GM19351 (cell line): ENCODE measurements at regions not wholly inside any gene's neighbourhood (a gene's known extent, or its start where the extent isn't known, plus 50 kb on each side); places are given as distances from the start of the nearest gene placed in this dataset.
"Not testable (repeated sequence)": the region's sequence is repeated elsewhere in the genome, so short reads cannot be mapped to it uniquely, and the experiment has no call there.

Experiments used
- ATAC-seq: cut with Tn5 transposase; IDR thresholded peaks from one replicate; pipeline ENCODE4 v1.9.1; 2021; ENCODE audit warnings: mild to moderate bottlenecking, moderate library complexity; ENCODE audit not compliant: unreplicated experiment

DNA sequence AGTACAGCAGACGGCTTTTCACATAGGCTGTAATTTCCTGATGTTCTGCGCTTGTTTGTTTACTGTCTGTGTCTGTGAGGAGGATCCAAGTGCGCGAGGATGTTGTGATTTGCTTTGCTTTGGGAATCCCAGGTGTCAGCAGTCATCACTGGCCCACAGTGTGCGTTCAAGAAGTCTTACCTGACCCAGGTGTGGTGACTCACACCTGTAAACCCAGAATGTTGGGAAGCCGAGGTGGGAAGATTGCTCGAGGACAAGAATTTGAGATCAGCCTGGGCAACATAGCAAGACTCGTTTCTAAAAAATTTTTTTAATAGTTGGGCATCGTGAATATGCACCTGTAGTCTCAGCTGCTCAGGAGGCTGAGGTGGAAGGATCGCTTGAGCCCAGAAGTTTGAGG is 110.7 kb downstream of the CRLF3 start:
- ATAC-seq = not testable (repeated sequence)

DNA sequence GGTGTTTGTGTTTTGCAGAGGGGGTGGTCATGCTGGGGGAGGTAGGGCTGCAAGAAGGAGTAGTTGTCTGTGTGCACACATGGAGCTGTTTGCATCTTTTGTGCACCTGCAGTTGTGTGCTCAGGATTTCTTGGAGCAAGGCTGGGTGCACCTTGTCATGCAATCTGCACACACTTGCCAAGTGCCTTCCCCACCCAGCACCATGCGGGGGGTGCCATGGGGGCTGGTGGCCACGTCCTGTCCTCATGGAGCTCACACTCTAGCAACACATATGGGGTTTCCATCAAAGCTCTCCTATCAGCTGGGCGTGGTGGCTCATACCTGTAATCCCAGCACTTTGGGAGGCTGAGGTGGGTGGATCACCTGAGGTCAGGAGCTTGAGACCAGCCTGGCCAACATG is 111.6 kb downstream of the CRLF3 start:
- ATAC-seq = not testable (repeated sequence)

DNA sequence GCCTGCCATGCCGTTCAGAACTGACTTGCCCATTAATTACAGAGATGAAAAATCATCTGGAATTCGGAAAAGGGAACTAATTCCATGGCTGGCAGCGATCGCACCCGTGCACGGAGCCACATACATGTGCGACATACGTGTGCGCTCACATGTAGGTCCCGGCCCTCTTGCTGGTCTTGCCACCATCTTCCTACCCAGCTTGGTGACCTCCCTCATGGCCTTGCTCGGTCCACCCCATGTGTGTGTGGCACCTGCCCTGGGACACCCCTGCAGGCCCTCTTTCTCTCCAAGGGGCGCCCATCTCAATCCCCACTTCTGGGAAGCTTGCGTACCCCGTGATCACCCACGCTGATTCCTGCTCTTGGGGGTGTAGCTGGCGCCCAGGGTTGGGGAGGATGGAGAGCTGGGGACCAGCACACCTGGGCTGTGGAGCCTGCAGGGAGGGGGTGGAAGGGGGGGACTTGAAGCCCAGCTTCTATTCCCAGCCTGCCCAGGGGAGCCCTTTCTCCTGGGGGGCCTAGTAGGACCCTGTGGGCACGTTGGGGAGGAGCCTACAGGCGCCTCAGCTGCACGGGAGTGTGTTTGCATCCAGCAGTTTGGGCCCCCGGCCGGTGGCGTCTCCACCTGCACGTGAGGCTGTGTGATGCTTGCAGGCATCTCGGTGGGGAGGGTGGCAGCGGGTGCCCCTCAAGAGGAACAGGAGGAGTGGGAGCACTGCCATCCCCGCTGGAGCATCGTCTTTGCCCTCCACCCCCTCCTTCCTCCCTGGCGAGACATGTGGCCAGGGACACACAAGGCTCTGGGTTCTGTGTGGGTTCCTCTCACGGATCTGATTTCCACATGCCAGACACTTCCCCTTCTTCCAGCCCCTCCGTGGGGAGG is 112.6 kb downstream of the CRLF3 start:
- not testable (repeated sequence) for ATAC-seq

DNA sequence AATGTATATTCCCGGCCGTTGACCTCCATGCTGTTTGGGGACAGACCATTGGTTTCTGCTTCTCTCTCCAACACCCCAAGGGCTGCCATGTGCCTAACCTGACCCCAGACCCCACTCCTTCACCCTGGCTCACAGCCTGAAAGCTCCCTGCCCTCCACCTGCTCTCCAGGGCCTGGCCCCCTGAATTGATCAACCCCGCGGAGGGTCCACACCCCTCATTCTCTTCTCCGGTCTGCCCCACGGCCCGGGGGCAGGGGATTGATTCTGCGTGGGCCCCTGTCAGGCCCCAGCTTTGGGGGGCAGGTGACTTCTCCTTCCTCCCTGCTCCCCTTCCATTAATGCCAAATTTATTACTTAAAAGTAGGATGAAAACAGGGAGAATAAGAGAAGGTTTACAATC is 113.3 kb downstream of the CRLF3 start:
- ATAC-seq = not testable (repeated sequence)

DNA sequence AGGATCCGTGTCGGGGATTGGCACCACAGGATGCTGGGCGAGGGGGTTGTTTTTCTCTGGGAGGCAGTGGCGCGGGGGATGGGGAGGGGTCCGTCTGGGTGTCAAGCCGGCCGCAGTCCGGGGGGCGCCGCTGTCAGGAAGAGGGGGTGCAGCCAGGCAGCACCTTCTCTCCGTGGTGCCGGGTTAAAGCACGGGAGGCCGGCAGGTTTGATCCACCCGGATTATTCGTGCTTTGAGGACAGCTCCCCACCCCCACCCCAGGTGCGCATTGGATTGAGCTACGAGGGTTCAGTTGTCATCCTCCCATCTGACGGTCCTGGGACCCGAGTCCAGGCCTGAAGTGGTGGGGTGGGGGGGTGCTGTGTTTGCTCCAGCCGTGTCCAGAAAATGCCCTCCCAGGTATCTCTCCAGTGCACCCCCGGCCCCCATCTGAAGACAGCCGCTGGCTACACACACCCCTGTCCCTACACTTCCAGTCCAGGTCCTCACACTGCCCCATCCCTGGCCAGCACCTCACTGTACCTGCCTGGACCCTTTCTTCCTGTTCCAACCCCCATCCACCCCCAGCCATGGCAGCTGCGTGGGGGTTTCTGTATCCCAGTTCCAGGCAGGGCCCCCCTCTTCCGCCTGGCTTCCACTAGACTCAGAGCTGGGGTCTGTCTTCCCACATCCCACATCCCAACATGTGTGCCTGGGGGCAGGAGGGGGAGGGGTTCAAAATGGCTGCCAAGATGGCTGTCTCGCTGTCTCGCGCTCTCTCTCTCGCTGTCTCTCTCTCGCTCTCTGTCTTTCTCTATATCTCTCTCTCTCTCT is 114.0 kb downstream of the CRLF3 start:
- ATAC-seq = not testable (repeated sequence)

DNA sequence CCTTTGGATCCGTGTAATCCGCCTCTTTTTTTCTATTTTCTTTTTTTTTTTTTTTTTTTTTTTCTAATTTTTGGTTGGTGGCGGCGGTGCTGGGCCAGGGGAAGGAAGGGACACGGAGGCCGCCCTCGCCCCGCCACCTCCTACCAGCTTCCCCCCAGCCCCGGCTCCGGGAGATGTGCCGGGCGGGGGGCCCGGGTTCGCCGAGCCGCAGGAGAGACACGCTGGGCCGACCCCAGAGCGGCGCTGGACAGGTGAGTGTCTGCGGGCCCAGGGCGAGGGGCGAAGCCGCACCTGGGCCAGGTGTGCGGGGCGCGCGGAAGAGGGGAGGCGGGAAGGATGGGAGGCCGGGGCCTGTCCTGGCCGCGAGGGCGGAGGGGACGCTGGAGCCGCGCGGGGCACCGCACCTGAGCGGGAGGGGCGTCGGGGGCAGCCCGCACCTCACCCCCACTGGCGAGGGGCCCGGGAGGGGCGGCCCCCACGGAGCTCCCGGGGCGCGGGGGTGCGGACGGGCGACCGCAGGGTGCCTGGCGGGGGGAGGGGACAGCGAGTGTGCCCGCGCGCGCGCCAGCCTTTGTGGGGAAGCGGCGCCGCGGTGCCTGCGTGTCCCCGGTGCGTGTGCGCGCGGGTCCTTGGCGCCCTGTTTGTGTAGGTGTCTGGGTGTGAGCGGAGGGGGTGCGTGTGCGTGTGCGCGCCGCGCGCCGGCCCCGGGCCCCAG is 114.8 kb downstream of the CRLF3 start:
- ATAC-seq = not testable (repeated sequence)

DNA sequence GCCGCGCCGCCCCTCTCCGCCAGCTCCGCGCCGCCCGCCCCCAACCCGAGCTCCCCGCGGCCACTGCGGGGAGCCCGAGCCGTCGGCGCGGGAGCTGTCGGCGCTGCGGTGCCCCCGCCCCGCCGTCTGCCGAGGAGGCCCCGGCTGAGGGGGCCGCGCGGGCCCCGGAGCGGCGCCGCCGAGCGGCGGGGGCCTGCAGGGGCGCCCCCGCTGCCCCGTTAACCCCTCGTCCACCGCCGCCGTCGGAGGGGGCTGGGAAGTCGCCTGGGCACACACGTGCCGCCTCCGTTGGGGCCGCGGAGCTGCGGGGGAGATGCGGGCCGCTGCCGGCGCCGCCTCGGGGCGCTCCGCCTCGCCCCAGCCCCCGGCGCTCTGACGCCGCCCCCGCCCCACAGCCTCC is 115.4 kb downstream of the CRLF3 start:
- peak; percentile 12 for ATAC-seq

DNA sequence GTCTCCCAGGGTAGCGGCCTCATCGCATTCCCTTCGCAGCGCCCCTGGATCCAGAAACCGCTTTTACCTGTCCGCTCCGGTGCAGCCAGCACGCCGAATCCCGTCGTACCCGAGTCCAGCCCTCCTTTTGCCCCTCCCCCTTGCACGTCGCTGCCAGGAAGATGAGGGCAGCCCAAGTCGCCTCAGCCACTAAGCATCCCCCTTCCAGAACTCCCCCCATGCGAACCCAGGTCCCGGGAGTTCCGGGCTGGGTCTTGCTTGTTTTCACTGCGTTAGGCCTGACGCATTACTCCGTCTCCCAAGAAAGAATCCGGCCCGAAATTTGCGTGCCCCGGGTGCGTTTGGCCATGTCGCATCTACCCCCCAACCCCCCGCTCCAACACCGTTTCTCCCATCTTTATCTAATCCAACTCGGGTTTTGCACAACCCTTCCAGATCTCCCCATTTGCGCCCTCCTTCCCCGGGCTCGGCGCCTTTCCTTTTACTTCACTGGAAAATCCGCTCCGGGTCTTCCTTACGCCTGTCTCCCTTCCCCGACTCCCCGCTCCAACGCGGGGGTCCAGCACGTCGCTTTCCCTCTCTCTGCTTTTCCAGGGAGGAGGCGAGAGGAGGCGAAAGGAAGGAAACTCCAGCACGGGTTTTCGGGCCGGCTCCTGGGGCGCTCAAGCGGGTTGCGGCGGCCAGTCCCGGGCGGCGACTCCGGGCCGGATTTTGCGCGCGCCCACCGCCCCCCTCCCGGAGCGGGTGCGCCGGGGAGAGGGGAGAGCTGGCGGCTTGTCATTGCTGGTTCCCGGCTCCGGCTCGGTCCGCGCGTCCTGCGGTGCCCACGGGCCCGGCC is 116.0 kb downstream of the CRLF3 start:
- ATAC-seq = peak; percentile 58

DNA sequence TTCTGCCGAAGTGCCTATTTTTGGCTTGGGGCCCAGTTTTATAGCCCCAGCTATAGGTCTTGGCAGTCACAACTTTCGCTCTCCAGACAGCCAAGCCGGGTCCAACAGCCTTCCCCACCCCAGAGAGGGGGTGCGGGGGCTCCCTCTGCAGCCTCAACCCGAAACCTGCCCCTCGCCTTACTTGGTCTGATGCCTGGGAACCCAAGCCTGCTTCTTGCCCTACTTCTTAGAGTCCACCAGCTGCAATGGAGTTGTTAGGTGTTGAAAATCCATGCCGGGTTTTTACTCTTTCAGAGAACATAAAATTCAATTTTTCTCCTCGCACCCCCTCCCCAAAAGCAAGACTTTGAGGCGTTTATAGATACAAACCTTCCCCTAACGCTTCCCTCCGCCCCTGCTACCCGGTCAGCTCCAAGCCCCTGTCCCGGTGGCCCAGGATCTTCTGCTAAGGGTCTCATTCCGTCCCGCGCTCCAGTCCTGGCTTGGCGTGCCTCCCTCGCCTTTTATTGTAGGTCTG is 116.7 kb downstream of the CRLF3 start:
- not testable (repeated sequence) for ATAC-seq

DNA sequence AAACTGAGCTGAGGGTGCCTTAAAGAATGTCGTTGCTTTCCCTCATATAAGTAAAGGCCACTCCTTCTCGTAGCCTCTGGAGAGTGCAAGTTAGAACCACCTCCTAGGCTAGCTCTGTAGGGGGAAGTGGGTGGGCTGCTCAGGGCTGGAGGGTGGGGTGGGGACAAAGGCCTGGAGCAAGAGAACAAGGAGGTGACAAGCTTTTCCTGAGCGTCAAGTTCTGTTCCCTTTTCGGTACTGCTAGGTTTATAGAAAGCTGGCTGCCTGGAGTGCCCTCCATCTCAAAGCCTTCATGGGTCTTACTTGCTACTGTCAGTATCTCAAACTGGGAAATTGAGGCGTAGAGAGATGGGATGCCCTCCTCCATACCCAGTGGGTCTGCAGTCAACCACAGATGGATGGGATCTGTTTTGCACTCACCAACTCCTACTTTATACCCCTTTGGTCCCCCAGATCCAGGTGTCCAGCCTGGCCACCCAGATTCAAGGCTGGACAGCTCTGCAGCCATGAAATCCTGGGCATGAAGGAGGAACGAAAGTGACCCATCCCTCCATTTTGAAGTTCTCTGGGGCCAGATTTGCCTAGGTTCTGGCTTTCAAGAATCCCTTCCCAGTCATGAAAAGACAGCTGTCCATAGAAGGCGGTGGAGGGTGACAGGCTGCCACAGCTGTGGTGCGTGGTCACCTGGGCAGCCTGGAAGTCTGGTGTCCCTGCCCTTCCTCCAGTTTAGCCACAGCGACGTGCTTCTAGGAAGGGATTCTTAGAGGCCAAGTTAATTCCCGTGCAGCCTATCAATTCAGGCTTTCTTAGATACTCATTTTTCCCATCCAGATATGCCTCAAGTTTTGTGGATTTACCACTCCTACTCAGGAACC is 117.8 kb downstream of the CRLF3 start:
- not testable (repeated sequence) for ATAC-seq

DNA sequence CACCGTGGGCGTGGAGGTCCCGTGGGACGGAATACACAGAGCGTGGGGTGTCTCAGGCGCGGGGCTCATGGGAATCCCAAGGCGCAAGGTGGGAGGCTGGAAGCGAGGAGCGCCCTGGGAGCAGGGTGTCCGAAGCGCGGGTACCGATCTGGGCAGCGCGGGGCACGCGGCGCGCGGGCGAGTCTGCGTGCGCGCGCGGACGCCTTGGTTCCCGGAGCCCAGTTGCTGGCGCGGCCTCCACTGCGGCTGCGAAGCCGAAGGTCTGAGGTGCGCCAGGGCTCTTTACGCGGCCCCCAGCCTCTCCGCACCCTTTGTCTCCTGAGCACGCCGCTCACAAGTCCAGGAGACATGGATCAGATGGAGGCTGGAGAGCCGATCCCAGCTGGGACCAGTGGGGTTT is 118.5 kb downstream of the CRLF3 start:
- not testable (repeated sequence) for ATAC-seq

DNA sequence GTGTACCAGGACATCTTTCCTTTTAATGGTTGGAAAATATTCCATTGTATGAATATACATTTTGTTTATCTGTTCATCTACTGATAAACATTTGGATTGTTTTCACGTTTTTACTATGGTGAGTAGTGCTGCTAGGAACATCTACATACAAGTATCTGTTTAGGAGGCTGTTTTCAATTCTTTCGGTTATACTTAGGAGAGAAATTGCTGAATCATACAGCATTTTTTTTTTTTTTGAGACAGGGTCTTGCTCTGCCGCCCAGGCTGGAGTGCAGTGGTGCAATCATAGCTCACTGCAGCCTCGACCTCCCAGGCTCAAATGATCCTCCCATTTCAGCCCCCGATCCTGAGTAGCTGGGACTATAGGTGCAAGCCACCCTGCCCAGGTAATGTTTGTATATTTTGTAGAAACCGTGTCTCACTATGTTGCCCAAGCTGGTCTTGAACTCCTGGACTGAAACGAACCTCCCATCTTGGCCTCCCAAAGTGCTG is 122.9 kb downstream of the CRLF3 start:
- ATAC-seq = no peak

DNA sequence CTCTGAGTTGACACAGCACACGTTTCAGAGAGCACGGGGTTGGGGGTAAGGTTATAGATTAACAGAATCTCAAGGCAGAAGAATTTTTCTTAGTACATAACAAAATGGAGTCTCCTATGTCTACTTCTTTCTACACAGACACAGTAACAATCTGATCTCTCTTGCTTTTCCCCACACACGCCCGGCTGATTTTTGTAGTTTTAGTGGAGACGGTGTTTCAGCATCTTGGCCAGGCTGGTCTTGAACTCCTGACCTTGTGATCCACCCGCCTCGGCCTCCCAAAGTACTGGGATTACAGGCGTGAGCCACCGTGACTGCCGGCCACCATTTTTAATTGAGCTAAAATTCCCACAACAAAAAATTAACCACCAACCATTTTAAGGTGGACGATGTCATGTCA is 123.7 kb downstream of the CRLF3 start:
- ATAC-seq = not testable (repeated sequence)

DNA sequence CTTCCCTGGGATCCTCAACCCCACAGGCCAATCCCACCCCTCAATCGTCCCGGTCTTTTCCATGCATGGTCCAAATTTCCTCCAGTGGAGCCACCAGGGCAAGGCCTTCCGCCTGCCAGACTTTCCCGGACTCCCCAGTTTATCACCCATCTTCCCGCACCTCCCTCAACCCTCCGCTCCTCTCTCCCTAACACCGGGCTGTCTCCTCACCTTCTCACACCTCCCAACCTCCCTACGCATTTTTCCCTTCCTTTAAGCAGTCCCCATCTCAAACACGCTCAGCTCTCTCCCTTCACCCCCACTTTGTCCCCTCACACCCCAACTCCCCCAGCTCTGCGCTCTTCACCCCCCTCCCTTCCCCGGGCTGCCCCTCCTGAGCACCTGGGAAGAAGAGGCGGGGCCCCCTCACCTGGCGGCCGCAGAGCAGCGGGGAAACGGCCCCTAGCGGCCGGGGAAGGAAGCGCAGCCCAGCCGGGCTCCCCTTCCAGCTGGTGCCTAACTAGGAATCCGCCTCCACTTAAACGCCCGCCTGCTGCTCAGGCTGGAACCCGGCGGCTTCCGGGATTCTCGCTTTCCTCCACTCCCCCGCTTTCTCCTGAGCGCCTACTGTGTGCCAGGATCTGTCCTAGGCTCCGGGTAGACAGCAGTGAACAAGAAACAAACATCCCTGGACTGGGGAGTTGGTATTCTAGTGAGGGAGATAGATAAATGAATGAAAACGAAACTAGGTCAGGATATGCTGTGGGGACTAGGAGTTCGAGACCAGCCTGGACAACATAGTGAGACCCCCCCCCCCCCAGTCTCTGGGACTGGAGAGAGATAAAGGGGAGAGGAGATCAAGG is 126.7 kb downstream of the CRLF3 start:
- not testable (repeated sequence) for ATAC-seq

DNA sequence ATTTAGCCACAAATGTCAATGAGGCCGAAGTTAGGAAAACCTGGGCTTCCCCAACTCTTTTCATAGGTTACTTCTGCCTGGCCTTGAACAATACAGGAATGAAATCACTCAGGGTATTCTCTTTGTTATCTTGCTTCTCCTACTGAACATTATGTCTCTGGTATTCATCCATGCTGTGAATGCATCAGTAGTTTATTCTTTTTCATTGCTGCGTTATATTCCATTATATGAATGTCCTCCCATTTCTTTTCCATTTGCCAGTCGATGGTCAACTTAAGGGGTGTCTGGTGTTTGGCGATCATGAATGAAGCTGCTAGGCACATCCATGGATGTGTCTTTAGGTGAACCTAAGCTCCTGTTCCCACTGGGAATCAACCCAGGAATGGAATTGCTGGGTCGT is 128.3 kb downstream of the CRLF3 start:
- no peak for ATAC-seq

DNA sequence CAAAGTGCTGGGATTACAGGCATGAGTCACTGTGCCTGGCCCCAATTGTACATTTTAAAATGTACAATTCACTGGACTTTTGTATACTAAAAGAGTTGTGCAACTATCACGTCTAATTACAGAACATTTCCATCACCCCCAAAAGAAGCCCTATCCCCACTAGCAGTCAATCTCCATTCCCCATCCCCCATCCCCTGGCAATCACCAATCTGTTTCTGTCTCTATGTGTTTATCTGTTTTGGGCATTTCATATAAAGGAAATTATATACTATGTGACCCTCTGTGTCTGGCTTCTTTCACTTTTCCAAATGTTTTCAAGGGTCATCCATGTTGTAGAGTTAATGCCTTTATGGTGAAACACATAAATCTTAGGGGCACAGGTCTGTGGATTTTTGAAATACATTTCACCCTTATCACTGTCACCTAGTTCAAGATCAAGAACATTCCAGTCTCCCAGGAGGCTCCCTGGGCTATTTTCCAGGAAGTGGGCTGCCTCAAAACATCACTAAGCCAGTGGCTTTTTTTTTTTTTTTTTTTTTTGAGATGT is 129.2 kb downstream of the CRLF3 start:
- ATAC-seq = not testable (repeated sequence)

DNA sequence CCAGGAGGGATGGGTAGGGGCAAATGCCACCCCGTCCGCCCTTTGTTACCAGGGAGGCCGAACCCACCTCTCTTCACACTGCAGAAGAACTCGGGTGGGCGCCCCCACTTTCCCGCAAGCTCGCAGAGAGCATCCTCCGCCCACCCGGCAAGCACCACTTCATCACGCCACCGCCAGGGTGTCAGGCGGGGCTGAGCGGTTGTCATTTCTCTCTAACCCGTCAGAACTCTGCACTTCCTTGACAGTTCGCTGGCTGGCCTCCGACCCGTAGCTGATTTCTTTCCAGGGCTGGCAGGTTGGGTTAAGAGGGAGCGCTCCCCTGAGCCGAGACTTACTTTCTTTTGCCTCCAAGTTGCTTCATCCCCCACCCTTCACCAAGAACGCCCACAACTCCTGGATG is 130.7 kb downstream of the CRLF3 start:
- not testable (repeated sequence) for ATAC-seq
